C4-2B (cell line): ENCODE measurements at regions not wholly inside any gene's neighbourhood (a gene's known extent, or its start where the extent isn't known, plus 50 kb on each side); places are given as distances from the start of the nearest gene placed in this dataset.

Experiments used
- H3K27ac ChIP-seq: fragments of 450-650 bp; 2 replicates; pipeline ENCODE4 v1.5.1; 2017
- ZFX ChIP-seq: fragments of 450-650 bp; IDR thresholded peaks from 2 replicates; pipeline ENCODE4 v1.6.1; 2017
- TF ChIP-seq, protein P1 (sequence below): fragments of 450-650 bp; conservative IDR thresholded peaks from 2 replicates; pipeline ENCODE4 v1.5.1; 2017; ENCODE audit warnings: mild to moderate bottlenecking

DNA sequence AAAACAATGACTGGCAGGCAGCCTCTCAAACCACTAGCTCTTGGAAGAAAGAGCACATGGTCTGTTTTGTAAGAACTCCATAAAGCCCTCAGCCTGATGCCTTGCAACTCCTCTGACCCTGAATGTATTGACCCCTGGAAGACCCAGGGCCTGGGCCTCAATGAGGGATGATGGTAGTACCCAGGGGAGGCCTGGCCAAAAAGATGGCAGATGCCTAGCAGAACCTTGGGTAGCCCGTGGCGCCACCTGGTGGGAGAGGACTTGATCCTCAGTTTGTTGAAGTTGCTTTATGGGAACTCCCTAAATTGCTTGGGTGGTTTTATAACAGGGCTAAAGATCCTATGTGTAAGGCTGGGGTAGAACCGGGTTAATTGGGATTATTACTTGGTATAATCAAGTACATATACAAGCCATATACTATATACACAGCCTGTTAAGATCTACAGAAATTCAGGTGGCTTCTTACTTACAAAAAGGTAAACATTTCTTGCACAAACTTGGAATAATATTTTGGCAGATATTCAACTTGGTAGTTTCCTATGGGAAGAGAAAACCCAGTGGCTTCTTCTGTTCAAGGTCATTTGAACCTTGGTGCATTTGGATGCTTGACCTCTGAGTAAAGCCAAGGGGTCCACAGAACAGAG is 95.8 kb upstream of the CACUL1 start:
- TF ChIP-seq ZFX, result no peak
- TF ChIP-seq, protein P1, sequence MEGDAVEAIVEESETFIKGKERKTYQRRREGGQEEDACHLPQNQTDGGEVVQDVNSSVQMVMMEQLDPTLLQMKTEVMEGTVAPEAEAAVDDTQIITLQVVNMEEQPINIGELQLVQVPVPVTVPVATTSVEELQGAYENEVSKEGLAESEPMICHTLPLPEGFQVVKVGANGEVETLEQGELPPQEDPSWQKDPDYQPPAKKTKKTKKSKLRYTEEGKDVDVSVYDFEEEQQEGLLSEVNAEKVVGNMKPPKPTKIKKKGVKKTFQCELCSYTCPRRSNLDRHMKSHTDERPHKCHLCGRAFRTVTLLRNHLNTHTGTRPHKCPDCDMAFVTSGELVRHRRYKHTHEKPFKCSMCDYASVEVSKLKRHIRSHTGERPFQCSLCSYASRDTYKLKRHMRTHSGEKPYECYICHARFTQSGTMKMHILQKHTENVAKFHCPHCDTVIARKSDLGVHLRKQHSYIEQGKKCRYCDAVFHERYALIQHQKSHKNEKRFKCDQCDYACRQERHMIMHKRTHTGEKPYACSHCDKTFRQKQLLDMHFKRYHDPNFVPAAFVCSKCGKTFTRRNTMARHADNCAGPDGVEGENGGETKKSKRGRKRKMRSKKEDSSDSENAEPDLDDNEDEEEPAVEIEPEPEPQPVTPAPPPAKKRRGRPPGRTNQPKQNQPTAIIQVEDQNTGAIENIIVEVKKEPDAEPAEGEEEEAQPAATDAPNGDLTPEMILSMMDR, result peak; percentile 87
- H3K27ac ChIP-seq, result no peak overlapping the region

DNA sequence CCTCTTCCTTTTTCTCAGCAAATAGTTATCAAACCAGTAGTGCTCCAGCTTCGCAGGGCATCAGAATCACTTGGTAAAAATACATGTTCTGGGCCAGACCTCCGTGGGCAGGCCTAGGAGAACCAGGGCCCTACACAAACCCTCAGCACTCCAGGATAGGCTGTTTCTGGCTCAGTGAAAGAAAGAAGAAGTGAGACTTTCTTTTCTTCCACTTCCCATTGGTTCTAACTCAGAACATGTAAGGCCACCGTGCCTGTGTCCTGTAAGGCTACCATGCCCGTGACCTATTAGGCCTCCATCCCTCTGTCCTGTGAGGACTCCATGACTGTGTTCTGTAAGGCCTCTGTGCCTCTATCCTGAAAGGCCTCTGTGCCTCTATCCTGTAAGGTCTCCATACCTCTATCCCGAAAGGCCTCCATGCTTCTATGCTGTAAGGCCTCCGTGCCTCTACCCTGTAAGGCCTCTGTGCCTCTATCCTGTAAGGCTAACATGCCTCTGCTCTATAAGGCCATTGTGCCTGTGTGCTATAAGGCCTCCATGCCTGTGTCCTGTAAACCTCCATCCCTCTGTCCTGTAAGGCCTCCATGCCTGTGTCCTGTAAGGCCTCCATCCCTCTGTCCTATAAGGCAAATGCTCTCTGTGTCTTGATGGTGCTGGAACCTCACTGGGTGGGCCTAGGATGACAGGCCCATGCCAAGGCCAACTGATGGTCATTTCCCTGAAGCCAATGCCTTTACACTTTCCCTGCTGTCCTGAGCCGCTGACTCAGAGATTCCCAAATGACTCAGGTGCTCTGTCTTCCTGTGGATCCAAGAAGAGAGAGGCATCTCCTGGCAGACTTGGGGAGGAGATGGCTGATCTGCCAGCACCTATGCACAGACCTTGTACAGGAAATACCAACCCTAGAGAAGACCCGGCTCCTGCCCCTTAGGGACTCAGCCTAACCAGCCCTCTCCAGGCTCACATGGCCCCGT is 96.6 kb upstream of the CACUL1 start:
- TF ChIP-seq, protein P1, result no peak
- TF ChIP-seq ZFX, result no peak
- no peak overlapping the region for H3K27ac ChIP-seq

DNA sequence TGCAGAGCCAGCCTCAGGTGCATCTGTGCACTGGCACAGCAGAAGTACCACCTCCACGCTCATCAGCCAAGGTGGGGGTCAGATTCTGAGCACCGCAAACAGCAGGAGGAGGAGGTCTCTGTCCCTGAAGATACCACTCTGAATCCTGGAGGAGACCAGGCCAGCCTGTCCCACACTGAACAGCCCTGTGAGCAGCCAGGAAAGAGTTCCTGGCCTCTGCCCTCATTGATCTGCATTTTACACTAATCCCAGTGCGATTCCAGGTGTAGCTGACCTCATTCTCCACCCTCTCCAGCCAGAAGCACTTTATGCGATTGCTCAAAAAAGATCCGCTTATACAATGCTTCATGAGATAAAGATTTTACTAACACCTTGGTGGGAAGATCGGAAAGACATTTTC is 99.1 kb upstream of the CACUL1 start:
- TF ChIP-seq ZFX, result no peak
- TF ChIP-seq, protein P1, result no peak
- H3K27ac ChIP-seq, result no peak overlapping the region

DNA sequence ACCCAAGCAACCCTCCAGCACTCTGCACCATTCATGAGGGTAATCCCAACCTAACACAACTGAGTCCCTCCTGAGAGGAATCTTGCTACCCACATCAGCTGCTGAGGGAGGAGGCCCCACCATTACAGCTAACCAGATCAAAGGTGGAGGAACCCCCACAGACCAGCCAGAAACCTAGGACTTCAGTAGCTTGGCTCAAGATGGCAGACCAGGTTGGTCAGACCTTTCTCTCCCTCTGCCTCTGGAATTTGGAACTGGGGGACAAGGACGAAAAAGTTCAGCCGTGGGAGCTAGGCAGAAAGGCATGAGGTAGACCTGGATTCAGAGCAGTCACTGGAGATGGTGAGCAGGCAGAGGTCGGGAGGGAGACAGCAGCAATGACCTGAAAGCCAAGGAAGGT is 101.3 kb upstream of the CACUL1 start:
- no peak for TF ChIP-seq ZFX
- TF ChIP-seq, protein P1, result no peak
- H3K27ac ChIP-seq, result no peak overlapping the region

DNA sequence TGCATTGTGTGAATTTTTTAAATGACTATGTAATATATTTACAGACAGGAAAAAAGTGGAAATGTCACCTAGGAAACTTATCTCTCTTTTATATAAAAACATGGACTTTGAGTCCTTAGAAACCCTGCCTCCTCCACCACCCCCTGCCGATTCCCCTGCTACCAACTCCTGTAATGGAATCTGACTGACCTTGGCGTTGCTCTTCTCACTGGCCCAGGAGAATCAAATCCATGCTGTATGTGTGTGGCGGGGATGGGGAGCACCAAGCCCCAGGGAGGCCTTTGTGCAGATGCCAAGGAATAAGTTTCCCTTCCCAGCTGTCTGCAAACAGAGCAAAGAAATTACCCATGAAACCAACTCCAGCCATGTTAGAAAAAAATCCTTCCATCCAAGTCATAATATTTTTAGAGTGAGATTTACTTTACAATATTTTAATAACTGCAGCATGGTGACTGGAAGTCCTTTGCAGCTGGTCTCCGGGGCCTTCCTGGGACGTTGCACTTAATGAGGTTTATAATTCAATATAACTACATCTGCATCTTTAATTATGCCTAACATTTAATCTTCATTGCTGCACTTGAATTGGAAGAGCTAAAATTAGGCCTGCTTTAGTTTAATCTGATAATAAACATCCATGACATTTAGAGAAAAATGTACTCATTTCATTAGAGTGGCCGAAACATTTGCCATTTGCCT is 111.4 kb upstream of the CACUL1 start:
- no peak overlapping the region for H3K27ac ChIP-seq
- TF ChIP-seq ZFX, result no peak
- TF ChIP-seq, protein P1, result no peak

DNA sequence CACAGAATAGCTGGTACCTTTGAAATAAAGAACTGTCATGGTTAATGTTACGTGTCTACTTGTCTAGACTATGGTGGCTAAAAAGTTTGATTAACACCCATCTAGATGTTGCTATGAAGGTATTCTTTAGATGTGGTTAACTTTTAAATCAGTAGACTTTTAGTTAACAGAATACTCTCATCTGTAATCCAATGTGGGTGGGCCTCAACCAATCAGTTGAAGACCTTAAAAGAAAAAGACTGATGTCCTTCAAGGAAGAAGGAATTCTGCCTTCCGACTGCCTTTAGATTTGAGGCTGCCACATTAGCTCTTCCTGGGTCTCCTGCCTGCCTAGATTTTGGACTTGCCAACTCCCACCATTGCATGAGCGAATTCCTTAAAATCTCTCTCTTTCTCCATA is 113.0 kb upstream of the CACUL1 start:
- H3K27ac ChIP-seq, result no peak overlapping the region
- TF ChIP-seq ZFX, result no peak
- TF ChIP-seq, protein P1, result no peak

DNA sequence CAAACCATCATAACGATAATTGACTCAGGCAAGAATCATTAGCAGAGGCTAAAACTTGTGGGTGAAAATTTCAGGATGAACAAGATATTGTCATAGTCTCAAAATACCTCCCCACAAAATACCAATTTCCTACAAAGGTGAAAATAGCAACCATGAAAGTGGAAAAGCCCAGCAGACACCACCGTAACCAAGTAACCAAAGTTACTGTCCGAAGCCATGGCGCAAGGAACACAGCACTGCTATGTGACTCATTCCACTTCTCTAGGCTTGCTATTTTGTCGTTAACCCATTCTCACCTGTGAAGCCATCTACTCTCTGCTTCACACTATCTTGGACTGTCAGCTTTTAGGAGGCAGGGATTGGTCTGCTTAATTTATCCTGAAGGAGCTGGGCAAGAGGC is 113.8 kb upstream of the CACUL1 start:
- no peak overlapping the region for H3K27ac ChIP-seq
- TF ChIP-seq ZFX, result no peak
- TF ChIP-seq, protein P1, result no peak
